Skeletal muscle cell (primary cell): ENCODE measurements at regions not wholly inside any gene's neighbourhood (a gene's known extent, or its start where the extent isn't known, plus 50 kb on each side); places are given as distances from the start of the nearest gene placed in this dataset.
A peak's percentile ranks its signal among the peaks of the same experiment; 100 is the strongest.

ENCODE experiments used
- DNase-seq: peaks from one replicate; pipeline ENCODE4 v3.0.0-alpha.2; 2010; ENCODE audit warnings: low read depth
- H3K4me3 ChIP-seq: 2 replicates; pipeline ENCODE4 v1.5.1; 2011; ENCODE audit warnings: low read depth, mild to moderate bottlenecking, control low read depth, low read length, moderate library complexity

DNA sequence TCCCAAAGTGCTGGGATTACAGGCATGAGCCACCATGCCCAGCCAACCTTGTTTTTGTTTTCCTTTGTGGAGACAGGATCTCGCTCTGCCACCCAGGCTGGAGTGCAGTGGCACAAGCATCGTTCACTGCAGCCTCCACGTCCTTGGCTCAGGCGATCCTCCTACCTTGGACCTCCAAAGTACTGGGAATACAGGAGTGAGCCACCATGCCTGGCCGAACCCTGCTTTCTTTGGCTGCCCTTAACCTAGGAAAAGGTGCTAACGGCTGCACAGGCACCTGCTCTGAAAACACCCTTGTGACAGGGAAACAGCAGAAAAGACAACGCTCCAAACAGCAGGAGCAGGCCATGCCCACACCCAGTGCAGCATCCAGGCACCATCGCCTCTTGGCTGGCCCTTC, 71.9 kb downstream of the OAT start:
- no peak for DNase-seq

DNA sequence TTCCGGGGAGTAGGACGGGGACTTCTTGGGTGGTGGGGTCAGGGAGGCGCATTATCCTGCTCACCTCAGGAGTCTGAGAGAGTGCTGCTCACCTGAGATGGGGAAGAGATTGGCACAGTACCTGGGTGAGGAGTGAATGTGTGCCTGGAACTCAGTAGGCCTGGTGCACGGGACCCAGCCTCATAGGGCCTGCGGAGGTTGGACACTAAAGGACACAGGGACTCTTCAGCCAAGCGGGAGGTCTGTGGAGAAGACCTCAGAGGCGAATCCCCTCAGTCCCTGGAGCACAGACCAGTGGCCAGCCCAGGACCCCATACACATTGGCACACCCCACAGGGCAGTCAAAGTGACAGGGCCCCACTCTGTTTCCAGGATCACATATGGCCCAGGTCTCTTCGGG, 73.2 kb downstream of the OAT start:
- H3K4me3 ChIP-seq: no peak overlapping the region
- DNase-seq: no peak

More for the DNA sequence above, 71.9 kb downstream of the OAT start:
- no peak overlapping the region for H3K4me3 ChIP-seq

DNA sequence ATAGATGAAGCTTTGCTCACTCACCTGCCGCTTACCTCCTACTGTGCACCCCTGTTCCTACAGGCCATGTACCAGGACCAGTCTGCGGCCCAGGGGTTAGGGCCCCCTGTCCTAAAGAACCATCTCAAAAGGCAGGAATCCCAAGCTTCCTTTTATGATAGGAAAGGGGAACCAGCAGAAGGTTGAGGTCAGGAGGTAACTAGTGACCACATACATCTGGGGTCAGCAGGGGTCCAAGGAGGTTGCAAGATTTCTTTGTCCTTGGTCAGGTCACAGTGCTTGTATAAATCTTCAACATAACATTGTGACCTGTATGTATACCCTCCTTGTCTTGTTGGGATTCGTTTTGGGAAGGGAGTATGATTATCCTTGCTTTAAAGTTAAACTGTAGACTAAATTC, 73.8 kb downstream of the OAT start:
- H3K4me3 ChIP-seq: no peak overlapping the region
- no peak for DNase-seq

DNA sequence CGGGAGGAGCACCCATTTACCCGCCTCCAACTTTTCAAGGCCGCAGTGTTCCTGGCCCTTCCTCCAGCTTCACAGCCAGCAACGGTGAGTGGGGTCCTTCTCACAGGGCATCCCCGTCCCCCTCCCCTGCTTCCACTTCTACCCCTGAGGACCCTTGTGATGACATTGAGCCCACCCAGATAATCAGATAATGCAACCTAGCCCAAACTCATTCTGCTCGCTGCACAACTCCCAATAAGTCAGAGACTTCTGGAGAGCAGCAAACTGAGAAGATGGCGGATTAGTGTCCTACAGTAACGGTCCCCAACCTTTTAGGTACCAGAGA, 74.5 kb downstream of the OAT start:
- H3K4me3 ChIP-seq: no peak overlapping the region
- no peak for DNase-seq

DNA sequence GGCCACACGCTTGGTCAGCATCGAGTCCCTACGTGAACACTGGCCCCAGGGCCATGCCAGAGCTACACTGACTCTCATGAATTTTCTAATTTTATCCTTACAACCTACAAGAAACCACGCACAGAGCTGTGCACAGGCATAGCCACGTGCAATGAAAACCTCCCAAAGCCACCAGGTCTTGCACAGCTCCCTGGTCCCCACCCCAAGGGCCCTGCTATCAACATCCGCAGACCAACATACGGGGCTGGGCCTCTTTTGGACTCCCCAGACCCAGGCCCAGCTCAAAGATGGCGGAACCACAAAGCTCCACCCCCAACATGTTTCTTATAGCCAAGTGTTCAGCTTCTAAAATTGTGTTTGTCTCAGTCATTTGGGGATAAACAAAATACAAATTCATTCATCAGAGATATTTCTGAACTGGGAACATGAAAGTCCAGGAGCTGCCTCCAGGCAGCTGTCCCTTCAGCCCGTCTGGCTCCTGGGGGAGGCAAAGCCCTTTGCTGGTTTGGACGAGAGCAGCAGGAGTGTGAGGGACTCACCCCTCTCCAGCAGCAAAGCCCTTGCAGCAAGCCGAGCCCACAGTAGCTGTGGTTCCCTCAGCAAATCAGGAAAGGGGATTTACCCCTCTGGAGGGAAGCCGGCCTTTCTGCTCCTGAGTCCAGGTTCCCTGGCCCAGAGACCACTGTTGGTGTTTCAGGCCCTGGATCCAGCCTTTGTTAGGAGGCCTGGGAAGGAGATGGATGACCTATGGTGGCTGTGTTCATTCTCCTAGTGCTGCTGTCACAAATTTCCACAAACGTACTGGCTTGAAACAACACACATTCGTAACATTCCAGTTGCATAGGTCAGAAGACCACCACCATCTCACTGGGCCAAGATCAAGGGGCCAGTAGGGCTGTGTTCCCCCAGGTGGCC, 75.1 kb downstream of the OAT start:
- no peak overlapping the region for H3K4me3 ChIP-seq
- no peak for DNase-seq

DNA sequence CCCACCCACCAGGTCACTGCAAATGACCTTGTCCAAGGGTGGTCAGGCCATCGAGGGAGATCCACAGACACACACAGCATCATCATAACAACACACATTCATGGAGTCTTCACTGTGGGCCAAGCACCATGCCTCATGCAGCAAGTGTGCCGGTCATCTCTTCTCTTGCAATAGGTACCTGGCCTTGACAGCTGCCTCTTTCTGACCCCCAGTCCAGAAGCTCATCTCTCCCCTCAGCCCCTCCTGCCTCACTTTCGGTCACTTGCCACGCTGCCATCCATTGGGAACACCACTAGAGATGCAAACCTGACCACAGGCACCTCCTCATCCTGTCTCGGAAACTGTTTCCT, 75.9 kb downstream of the OAT start:
- H3K4me3 ChIP-seq: no peak overlapping the region
- DNase-seq: no peak

DNA sequence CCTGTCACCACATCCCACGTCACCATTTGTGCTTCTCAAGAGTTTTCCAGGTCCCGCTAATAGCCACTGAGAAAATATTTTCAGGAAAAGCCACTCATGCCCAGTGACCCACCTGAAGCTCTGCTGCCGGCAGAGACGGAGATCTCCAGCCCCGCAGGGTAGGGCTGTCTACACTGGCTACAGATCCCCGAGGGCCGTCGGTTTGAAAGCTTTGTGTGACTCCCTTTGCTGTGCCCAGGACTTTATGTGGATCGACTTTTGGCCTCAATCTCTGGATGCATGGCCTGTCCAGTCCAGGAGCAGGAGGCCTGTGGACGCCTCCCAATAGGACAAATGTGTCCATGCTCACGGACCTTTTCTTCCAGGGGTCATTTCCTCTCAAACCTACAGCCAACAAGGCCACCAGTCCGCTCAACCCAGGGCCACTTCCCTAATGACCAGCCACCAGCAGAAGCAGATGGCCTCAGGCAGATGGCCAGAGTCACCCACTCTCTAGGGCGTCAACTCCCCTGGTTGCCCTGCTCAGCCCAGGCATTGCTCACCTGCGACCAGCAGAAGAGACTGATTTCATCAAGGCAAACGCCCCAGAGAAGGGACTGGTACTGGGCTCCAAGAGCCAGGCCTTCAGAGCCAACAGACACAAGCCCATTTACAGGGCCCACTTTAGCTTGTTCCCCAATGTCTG, 76.4 kb downstream of the OAT start:
- DNase-seq: no peak
- H3K4me3 ChIP-seq: no peak overlapping the region

DNA sequence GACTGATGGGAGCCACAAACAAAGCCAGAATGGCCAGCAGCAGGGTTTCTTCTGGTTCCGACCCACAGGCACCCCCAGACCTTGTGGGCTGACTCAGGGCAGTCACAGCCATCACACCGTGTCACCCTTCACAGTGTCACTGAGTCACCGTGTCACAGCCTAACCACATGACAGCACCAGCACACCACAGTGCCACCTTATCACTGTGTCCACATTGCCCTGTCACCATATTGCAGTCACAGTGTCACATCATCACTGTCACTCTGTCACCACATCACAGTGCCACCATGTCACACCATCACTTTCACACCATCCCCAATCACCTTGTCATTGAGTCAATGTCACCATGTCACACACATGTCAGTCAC, 77.0 kb downstream of the OAT start:
- DNase-seq: no peak
- H3K4me3 ChIP-seq: no peak overlapping the region

DNA sequence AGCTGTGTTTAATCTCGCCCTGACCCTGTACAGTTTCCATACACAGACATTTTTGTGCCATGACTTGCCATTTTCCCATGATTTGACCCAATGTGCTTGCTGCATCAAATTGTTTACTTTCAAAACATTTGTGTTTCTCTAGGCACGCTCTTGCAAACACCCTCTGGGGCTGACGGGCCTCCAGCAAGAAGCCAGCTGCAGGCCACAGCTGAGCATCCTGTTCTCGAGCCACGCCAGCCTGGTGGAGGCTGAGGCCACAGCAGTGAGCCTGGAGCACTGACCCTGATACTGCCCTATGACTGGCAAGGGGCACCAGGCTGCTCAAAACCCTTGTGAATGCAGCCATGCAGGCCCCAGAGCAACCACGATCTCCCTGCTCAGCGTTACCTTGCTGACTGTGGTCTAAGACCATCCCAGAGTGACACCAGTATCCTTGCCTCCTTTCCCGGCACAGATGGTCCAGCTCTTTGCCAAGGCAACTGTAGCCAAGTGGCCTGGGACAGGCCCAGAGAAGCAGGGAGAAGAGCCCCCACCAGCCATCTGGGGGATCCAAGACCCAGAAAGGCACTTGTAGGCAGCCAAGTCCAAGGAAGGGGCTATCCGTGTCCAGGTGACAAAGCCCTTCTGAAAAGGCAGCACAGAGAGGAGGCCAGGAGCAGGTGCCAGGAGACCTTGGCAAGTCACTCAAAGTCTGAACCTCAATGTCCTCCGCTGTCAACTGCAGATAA, 78.5 kb downstream of the OAT start:
- DNase-seq: peak; percentile 78
- H3K4me3 ChIP-seq: no peak overlapping the region

DNA sequence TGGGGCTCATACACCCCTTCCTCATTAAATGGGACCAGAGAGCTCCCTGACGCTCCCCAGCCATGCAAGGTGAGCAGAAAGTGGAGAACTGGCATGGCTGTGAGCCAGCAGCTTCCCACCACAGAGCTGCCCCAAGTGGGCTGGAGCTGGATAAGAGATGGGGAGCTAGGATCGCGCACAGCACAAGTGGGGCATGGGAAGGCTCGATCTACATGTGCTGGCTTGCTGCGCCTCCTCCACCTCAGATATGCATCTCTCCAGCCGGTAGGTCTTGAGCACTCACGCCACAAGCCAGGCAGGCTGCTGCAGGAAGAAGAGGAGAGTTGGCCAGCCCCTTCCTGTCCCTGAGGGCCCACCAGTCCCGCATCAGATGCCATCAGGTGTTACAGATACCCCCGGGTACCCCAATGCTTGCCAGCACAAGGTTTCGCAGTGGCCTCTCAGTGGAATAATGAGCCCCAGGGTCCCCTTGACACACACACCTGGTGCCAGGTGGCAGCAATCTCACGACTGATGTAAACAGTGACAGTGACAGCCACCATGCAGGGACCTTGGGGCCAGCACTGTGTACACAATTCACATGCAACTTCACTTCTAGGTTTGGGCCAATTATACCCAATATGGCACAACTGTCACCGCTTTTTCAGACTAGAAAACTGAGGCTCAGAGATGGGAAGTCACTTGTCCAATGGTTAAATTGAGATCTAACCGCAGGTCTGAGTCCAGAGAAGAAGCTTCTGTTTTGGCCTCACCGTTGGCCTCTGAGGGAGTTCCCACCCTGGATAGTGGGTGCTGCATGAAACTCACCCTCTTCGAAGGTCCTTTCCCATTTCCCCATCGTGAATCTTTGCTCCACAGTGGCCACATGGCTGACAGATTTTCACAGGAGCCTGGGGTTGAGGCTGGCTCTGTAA, 79.3 kb downstream of the OAT start:
- no peak for DNase-seq
- H3K4me3 ChIP-seq: no peak overlapping the region

DNA sequence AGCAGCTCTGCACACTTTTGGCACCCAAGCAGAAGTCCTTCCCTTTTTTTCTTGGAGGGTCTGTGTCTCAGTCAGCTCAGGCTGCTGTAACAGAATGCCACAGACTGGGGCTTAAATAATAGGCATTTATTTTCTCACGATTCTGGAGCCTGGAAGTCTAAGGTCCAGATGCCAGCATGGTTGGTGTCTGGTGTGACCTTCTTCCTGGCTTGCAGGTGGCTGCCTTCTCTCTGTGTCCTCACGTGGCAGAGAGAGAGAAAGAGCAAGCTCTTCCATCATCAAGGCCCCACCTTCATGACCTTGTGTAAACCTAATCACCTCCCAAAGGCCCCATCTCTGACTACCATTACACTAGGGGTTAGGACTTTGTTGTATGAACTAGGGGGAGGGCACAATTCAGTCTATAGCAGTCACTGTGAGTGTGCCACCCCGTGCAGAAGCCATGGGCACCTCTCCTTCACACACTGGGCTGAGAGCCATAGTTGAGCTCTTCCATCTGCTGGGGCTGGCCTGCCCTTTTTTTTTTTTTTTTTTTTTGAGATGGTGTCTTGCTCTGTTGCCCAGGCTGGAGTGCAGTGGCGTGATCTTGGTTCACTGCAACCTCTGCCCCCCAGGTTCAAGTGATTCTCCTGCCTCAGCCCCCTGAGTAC, 80.3 kb downstream of the OAT start:
- no peak for DNase-seq
- H3K4me3 ChIP-seq: no peak overlapping the region

DNA sequence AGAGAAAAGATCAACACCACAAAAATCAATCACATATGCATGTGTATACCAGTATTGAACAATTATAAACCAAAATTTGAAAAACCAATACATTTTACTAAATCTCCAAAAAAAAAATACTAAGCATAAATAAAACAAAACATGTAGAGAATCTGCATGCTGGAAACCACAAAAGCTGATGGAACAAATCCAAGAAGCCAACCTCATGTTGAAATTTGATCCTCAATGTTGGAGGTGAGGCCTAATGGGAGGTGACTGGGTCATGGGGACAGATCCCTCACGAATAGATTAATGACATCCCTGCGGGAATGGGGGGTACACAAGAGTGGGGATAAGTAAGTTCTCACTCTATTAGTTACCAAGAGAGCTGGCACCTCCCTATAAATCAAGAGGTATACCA, 82.5 kb downstream of the OAT start:
- no peak for DNase-seq
- no peak overlapping the region for H3K4me3 ChIP-seq

DNA sequence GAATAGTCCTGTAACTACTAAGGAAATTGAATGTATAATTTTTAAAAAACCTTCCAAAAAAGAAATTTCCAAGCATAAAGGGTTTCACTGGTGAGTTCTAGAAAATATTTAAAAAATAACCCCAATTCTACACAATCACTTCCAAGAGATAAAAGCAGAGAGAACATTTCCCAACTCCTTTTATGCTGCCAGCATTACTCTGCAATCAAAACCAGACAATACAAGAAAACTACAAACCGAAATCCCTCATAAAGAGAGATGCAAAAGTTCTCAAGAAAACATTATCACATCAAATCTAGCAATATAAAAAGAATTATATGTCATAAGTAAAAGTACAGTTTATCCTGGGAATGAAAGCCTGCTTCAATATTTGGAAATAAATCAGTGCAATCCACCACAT, 84.8 kb downstream of the OAT start:
- DNase-seq: no peak
- H3K4me3 ChIP-seq: no peak overlapping the region

DNA sequence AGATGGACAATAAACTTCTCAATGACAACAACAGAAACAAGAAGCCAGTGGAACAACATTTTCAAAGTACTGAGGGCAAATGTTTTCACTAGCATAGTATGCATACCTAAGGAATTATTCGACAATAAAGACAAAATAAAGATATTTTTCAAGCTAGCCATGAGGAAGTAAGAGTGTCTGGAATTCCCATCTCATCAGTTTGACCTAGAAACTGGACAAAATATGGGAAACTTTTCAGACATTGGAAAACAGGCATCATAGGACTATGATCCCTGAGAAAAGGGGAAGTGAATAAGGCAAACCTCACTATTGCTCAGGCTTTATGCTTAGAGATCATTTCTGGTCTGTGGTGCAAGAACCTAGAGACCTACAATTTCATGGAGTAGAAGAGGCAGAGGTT, 86.3 kb downstream of the OAT start:
- no peak overlapping the region for H3K4me3 ChIP-seq
- no peak for DNase-seq

DNA sequence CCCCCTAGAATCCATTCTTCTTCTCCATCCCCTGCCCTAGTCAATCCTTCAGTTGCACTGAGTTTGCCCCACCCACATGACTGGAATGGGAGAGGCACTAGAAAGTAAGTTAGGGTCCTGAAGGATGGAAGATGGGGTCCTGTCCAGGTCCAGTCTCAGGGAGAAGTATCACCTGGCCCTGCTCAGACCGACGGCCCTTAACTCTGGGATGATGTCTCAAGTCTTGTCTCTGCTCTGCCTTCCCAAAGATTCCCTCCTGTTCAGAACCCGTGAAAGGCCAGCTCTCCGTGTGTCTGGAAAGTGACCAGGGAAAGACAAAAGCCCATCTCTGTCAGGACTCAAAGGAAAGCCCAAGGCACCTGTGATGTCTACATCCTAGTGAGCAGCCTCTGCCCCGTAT, 88.8 kb downstream of the OAT start:
- no peak for DNase-seq

DNA sequence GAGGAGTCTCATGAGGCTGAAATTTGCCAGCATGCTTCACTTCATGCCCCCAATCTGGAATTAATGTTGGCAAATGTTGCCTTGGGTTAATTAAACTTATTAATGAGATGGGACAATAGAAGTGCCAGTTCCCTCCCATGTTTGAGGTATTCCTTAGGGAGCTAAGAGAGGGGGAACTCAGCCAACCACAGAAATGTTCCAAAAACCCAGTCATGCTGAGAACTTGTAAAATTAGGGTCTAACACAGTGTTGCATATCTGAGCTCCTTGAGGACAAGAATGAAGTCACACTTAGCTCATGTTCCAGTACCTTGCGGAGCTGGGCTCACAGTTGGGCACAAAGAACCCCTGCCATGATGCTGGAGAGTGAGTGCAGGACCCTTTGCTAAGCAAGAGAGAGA, 89.4 kb downstream of the OAT start:
- no peak overlapping the region for H3K4me3 ChIP-seq
- no peak for DNase-seq

More for the DNA sequence above, 88.8 kb downstream of the OAT start:
- H3K4me3 ChIP-seq: no peak overlapping the region

DNA sequence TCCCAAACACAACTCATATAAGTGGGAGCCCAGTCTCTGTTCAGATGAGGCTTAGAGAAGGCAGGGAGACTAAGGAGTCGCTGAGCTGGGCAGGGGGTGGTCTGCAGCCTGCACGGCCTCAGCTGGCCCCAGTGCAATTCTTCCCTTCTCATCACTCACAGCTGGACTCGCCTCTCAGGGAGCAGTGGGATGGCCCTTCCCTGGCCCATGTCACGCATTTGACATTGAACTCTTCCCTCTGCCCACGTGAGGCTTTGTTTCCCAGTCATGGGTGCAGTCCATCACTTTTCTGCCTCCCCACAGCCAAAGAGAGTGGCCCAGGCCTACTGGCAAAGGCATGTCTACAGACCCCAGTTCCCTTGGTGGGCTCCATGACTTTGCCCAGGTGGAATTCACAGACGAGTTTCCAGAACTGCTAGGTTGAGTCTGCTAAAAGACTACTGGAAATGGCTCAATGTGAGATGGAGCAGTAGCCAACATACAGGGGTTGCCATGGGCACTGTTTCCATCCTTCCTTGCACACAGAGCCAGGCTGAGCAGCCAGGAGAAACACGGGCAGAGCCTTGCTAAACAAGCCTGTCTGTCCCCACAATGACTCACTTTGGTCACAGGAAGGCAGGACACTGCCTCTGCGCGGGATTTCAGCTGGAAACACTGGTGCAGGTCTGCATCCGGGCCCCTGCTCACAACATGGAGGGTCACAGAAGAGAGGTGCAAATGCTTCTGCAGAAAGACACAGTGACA, 90.1 kb downstream of the OAT start:
- no peak for DNase-seq

DNA sequence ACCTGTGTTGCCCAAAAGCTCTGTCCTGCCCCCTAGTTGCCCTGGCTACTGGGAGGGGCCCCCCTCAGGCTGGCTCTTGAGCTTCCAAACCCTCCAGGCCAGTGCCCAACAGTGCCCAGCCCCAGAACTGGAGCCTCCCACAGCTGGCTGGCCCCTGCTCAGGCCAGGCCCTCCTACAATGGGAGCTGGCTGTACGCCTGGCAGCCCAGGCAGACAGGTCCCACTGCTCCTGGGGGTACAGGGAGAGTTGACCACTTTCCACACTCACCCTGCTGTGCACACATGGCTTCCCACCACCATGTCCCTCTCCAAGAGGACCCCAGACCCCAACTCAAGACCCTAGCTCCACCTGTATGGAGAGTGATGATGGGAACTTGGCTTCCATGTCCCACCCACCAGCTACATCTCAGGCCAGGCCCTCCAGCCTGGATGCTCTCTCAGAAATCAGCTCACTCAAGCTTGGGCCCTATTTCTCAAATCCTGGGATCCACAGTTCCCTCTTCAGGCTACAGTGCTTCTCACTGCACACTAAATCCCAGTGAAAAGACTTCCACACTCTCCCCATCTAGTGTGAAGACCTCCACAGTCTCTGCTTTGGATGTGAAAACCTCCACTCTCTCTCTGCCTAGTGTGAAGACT, 92.6 kb downstream of the OAT start:
- no peak overlapping the region for H3K4me3 ChIP-seq
- DNase-seq: no peak

More for the DNA sequence above, 90.1 kb downstream of the OAT start:
- no peak overlapping the region for H3K4me3 ChIP-seq
